Stimulated activated CD4-positive, alpha-beta T cell treated with anti-CD3 and anti-CD28 coated beads, Interleukin-15, amount 100 ng/mL, for 24 hours (primary cell): ENCODE measurements at regions not wholly inside any gene's neighbourhood (a gene's known extent, or its start where the extent isn't known, plus 50 kb on each side); places are given as distances from the start of the nearest gene placed in this dataset.
"Not testable (repeated sequence)": the region's sequence is repeated elsewhere in the genome, so short reads cannot be mapped to it uniquely, and the experiment has no call there.

Experiments used
- DNase-seq: peaks from one replicate; pipeline ENCODE4 v3.0.0-alpha.2; 2020

GRCh38 chr18:1149709-1150108, 245.0 kb downstream of the ADCYAP1 start:
- DNase-seq, result no peak

GRCh38 chr18:1150344-1150743, 245.7 kb downstream of the ADCYAP1 start:
- DNase-seq, result no peak

- DNase-seq, result not testable (repeated sequence)
Observed at GRCh38 chr18:1152958-1153357, 248.3 kb downstream of the ADCYAP1 start.

GRCh38 chr18:1173593-1173992, 268.9 kb downstream of the ADCYAP1 start:
- DNase-seq, result no peak

- DNase-seq, result no peak
Observed at GRCh38 chr18:1177232-1177631, 272.6 kb downstream of the ADCYAP1 start.

GRCh38 chr18:1191341-1191740, 286.7 kb downstream of the ADCYAP1 start:
- DNase-seq, result no peak

- DNase-seq, result no peak
Observed at GRCh38 chr18:1213126-1213525, 308.5 kb downstream of the ADCYAP1 start.

GRCh38 chr18:1222880-1223279, 318.2 kb downstream of the ADCYAP1 start:
- no peak for DNase-seq

GRCh38 chr18:1227025-1227424, 322.4 kb downstream of the ADCYAP1 start:
- DNase-seq, result no peak

GRCh38 chr18:1229634-1230033, 325.0 kb downstream of the ADCYAP1 start:
- DNase-seq, result no peak

GRCh38 chr18:1232867-1233266, 328.2 kb downstream of the ADCYAP1 start:
- no peak for DNase-seq

GRCh38 chr18:1240701-1241100, 336.0 kb downstream of the ADCYAP1 start:
- no peak for DNase-seq

- DNase-seq, result no peak
Observed at GRCh38 chr18:1244397-1245122, 339.9 kb downstream of the ADCYAP1 start.

GRCh38 chr18:1246827-1247226, 342.2 kb downstream of the ADCYAP1 start:
- no peak for DNase-seq

GRCh38 chr18:1252534-1252933, 347.9 kb downstream of the ADCYAP1 start:
- DNase-seq, result no peak

- no peak for DNase-seq
Observed at GRCh38 chr18:1252936-1253335, 348.3 kb downstream of the ADCYAP1 start.

GRCh38 chr18:1253827-1254226, 349.2 kb downstream of the ADCYAP1 start:
- DNase-seq, result no peak

- no peak for DNase-seq
Observed at GRCh38 chr18:1261054-1261453, 356.4 kb downstream of the ADCYAP1 start.

- no peak for DNase-seq
Observed at GRCh38 chr18:1267021-1267420, 362.4 kb downstream of the ADCYAP1 start.

GRCh38 chr18:1270081-1270480, 365.4 kb downstream of the ADCYAP1 start:
- DNase-seq, result no peak

GRCh38 chr18:1273469-1273868, 368.8 kb downstream of the ADCYAP1 start:
- no peak for DNase-seq

GRCh38 chr18:1292167-1292566, 387.5 kb downstream of the ADCYAP1 start:
- no peak for DNase-seq

GRCh38 chr18:1294229-1294628, 389.6 kb downstream of the ADCYAP1 start:
- DNase-seq, result no peak

- no peak for DNase-seq
Observed at GRCh38 chr18:1296237-1296636, 391.6 kb downstream of the ADCYAP1 start.

GRCh38 chr18:1302861-1303260, 398.2 kb downstream of the ADCYAP1 start:
- no peak for DNase-seq
